SK-N-MC (cell line): ENCODE measurements at regions not wholly inside any gene's neighbourhood (a gene's known extent, or its start where the extent isn't known, plus 50 kb on each side); places are given as distances from the start of the nearest gene placed in this dataset.
"Not testable (repeated sequence)": the region's sequence is repeated elsewhere in the genome, so short reads cannot be mapped to it uniquely, and the experiment has no call there.

Source experiments
- DNase-seq: peaks from one replicate; pipeline ENCODE4 v3.0.0-alpha.2; 2011; ENCODE audit warnings: low read depth, low spot score
- H3K27ac ChIP-seq: fragments of 200-600 bp; sonication (generic); 2 replicates; pipeline ENCODE4 v1.5.1; 2016; ENCODE audit warnings: mixed run types
- H3K36me3 ChIP-seq: fragments of 200-600 bp; sonication (generic); 2 replicates; pipeline ENCODE4 v1.6.1; 2017; ENCODE audit warnings: antibody characterized with exemption, low read length, mixed read lengths; ENCODE audit not compliant: insufficient read depth
- H3K4me3 ChIP-seq: fragments of 200-600 bp; sonication (generic); 2 replicates; pipeline ENCODE4 v1.5.1; 2016
- H3K9ac ChIP-seq: fragments of 200-600 bp; sonication (generic); 2 replicates; pipeline ENCODE4 v1.8.0; 2017; ENCODE audit warnings: mixed run types, mixed read lengths; ENCODE audit not compliant: insufficient read length
- H3K9me3 ChIP-seq: fragments of 200-600 bp; sonication (generic); 2 replicates; pipeline ENCODE4 v1.6.1; 2017; ENCODE audit warnings: low read depth, mild to moderate bottlenecking, antibody characterized with exemption, low read length, moderate library complexity, mixed read lengths
- EZH2 ChIP-seq: fragments of 200-600 bp; sonication (generic); IDR thresholded peaks from one replicate; pipeline ENCODE4 v1.6.1; 2017; ENCODE audit warnings: antibody characterized with exemption
- FOXP2 ChIP-seq: optimal IDR thresholded peaks from 2 replicates; pipeline ENCODE3; 2011; ENCODE audit warnings: mild to moderate bottlenecking, moderate library complexity; ENCODE audit not compliant: insufficient read depth; ENCODE audit errors: extremely low read length, control extremely low read depth
- POLR2AphosphoS5 ChIP-seq: IDR thresholded peaks from 2 replicates; pipeline ENCODE4 v1.6.1; 2012; ENCODE audit warnings: mild to moderate bottlenecking, low read depth, low read length, borderline replicate concordance

DNA sequence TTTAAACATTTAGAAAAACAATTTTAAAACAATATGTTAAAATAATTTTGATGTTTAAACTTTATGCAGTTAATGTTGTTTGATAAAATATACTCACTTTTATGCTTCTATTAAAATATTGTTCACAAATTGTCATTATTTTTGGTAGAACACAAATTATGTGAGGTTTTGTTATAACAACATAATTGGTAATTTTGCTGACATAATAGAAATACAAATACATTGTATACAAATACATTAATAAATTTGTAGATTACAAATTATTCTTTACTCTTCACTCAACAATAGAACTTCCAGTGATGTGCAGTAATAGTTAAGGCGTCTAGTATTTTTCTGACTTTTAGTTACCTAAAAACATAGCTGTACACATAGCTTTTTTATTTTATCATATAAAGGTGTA is 1472.4 kb upstream of the ADGRL3 start:
- TF ChIP-seq EZH2 (no peak), POLR2AphosphoS5 (no peak), FOXP2 (no peak)
- no peaks in the 10 kb centered on the region for H3K36me3 ChIP-seq
- H3K9ac ChIP-seq: no peak overlapping the region
- H3K4me3 ChIP-seq: no peak overlapping the region
- no peak for DNase-seq
- H3K9me3 ChIP-seq: no peaks in the 10 kb centered on the region
- no peak overlapping the region for H3K27ac ChIP-seq

- no peak for TF ChIP-seq POLR2AphosphoS5
- no peak for TF ChIP-seq EZH2
- TF ChIP-seq FOXP2: no peak
- no peak overlapping the region for H3K9ac ChIP-seq
- no peak overlapping the region for H3K27ac ChIP-seq
- H3K9me3 ChIP-seq: no peaks in the 10 kb centered on the region
- H3K4me3 ChIP-seq: no peak overlapping the region
- no peak for DNase-seq
- no peaks in the 10 kb centered on the region for H3K36me3 ChIP-seq
Observed at GRCh38 chr4:59728496-59728895, 1471.6 kb upstream of the ADGRL3 start.

- TF ChIP-seq POLR2AphosphoS5 (no peak), FOXP2 (no peak), EZH2 (no peak)
- DNase-seq: no peak
- no peak overlapping the region for H3K27ac ChIP-seq
Observed at GRCh38 chr4:59729321-59729720, 1470.8 kb upstream of the ADGRL3 start.

DNA sequence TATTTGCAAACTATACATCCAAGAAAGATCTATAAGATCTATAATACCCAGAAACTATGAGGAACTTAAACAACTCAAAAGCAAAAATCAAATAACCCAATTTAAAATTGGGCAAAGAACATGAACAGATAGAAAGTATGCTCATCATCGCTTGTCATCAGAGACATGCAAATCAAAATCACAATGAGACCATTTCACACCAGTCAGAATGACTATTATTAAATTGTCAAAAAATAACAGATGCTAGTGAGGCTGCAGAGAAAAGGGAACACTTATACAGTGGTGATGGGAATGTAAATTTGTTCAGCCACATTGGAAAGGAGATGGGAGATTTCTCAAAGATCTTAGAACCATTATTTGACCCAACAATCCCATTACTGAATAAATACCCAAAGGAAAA is 1451.7 kb upstream of the ADGRL3 start:
- H3K27ac ChIP-seq: no peak overlapping the region

More at GRCh38 chr4:59729321-59729720, 1470.8 kb upstream of the ADGRL3 start:
- Histone ChIP-seq H3K36me3 (no peaks in the 10 kb centered on the region), H3K4me3 (no peak overlapping the region), H3K9me3 (no peaks in the 10 kb centered on the region), H3K9ac (no peak overlapping the region)

DNA sequence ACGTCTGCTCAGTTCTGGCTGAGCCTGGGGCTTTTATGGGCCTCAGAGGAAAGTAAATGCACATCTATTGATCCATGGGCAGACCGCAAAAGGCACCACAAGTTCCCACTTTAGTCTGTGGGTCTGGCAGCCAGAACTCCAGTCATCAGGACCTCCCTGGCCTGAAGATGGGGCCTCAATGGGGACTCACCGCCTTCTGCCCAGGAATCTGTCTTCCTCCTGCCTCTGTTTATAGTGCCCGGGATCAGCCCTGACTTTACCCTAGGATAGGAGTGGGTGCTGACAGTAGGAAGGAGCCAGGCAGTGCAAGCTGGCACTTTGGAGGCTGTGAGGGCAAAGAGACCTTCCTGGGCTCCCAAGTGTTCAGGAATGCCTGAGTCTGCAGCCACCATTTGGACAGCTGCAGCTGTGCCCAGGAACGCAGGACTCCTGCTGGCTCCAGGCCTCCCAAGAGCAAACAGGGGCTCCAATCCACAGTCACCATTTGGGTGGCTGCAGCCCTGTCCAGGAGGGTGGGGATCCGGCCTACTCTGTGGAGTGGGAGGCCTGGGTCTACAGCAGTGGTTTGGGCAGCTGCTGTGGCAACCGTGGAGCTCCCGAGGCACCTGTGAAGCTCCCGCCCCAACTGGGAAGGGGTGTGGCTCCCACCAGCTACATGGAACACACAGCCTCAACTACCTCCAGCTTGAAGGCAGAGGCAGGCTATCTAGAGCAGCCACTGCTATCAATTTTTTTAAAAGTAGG is 1440.9 kb upstream of the ADGRL3 start:
- Histone ChIP-seq H3K36me3 (no peaks in the 10 kb centered on the region), H3K27ac (no peak overlapping the region), H3K9me3 (no peaks in the 10 kb centered on the region), H3K4me3 (no peak overlapping the region), H3K9ac (no peak overlapping the region)
- no peak for DNase-seq
- no peak for TF ChIP-seq POLR2AphosphoS5
- no peak for TF ChIP-seq FOXP2
- no peak for TF ChIP-seq EZH2

More for the DNA sequence above, 1451.7 kb upstream of the ADGRL3 start:
- Histone ChIP-seq H3K9me3 (no peaks in the 10 kb centered on the region), H3K36me3 (no peaks in the 10 kb centered on the region), H3K9ac (no peak overlapping the region), H3K4me3 (no peak overlapping the region)
- DNase-seq: no peak
- TF ChIP-seq FOXP2 (no peak), POLR2AphosphoS5 (no peak), EZH2 (no peak)

GRCh38 chr4:59762344-59762743 is 1437.8 kb upstream of the ADGRL3 start:
- Histone ChIP-seq H3K36me3 (no peaks in the 10 kb centered on the region), H3K9me3 (no peaks in the 10 kb centered on the region), H3K27ac (no peak overlapping the region), H3K9ac (no peak overlapping the region), H3K4me3 (no peak overlapping the region)
- DNase-seq: no peak
- TF ChIP-seq POLR2AphosphoS5 (no peak), FOXP2 (no peak), EZH2 (no peak)

- Histone ChIP-seq H3K4me3 (no peak overlapping the region), H3K36me3 (no peaks in the 10 kb centered on the region), H3K9me3 (no peaks in the 10 kb centered on the region), H3K9ac (no peak overlapping the region), H3K27ac (no peak overlapping the region)
- DNase-seq: no peak
- TF ChIP-seq FOXP2 (no peak), EZH2 (no peak), POLR2AphosphoS5 (no peak)
Observed at GRCh38 chr4:59770601-59771264, 1429.4 kb upstream of the ADGRL3 start.

DNA sequence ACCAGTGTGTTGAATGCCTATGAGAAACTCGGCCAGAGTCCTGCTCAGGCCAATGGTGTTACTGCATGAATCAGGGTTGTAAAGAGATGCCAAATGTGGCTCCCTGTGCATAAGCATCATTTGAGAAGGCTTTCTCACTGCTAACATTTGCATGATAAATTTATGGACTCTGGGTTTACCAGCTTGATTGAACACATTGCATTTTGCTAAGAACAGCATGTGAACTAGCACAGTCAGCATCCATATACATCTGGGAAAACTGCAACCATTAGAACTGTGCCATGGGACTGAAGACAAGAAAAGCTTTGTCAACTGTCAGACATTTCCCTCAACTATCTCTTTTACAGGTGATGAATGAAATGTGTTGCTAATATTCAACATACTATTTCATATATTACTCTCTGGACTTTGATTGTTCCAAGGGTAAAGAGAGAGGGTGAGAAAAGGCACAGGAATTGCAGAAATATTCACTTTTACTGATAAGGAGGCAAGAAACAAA is 1427.4 kb upstream of the ADGRL3 start:
- Histone ChIP-seq H3K27ac (no peak overlapping the region), H3K36me3 (no peaks in the 10 kb centered on the region), H3K9me3 (no peaks in the 10 kb centered on the region), H3K4me3 (no peak overlapping the region), H3K9ac (no peak overlapping the region)
- no peak for DNase-seq
- no peak for TF ChIP-seq EZH2
- TF ChIP-seq FOXP2: no peak
- TF ChIP-seq POLR2AphosphoS5: no peak

DNA sequence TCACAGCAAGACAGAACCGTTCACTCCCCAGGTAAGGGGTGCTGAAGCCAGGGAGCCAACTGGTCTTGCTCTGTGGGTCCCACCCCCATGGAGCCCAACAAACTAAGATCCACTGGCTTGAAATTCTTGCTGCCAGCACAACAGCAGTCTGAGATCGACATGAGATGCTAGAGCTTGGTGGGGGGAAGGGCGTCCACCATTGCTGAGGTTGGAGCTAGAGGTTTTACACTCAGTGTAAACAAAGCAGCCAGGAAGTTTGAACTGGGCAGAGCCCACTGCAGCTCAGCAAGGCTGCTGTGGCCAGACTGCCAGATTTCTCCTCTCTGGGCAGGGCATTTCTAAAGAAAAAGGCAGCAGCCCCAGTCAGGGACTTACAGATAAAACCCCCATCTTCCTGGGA is 1419.9 kb upstream of the ADGRL3 start:
- H3K9ac ChIP-seq, DNase-seq, H3K36me3 ChIP-seq, H3K9me3 ChIP-seq, H3K4me3 ChIP-seq, H3K27ac ChIP-seq: not testable (repeated sequence)
